Endothelial cell of hepatic sinusoid (primary cell): ENCODE measurements at regions not wholly inside any gene's neighbourhood (a gene's known extent, or its start where the extent isn't known, plus 50 kb on each side); places are given as distances from the start of the nearest gene placed in this dataset.

ENCODE experiments used
- in situ Hi-C: cut with HindIII; loops from 2 replicates; pipeline ENCODE4 v1.10.0; 2017; ENCODE audit warnings: low sequenced_read_pairs

DNA sequence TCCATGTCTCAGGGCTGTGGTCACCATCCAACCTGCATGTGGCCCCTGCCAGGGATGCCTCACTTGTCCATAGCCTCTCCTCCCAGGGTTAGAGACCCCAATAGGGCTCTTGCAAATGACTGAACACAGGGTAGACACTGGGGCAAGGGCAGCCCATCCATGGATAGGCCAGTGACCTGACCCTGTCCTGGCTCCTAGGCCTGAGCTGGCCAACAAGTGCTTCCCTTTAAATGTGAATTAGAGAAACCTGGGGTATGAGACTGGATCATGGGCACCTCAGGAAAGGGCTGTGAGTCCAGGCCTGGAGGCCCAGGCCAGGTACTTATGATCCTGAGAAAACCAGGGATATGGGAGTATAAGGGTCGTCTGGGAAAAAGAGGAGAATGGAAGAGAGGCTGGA is 64.5 kb downstream of the COPS8 start:
- in situ Hi-C loops = no loop called here

DNA sequence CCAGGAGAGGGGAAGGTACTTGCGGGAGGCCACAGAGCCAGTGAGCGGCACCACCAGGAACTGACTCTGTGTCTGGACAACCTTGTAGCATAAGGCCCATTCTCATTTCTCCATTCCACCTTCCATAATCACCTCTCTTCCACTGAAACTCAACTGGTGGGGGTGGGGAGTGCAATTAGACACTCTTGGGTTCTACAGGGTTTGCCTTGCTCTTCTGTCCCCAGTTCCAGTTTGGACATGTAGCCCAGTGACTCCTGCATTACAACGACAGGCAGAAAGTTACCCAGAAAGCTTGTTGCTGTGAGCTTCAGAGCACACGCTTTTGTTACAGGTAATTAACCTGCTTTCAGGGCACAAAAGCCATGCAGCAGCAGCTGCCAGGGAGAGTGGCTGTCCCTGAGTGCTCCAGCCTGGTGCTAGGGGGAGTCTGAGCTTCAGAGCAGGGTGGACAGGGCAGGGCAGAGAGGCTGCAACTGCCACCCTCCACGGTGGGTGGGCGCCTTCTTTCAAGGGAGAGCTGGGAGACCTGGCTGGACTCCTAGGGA is 65.2 kb downstream of the COPS8 start:
- in situ Hi-C loops = no loop called here

DNA sequence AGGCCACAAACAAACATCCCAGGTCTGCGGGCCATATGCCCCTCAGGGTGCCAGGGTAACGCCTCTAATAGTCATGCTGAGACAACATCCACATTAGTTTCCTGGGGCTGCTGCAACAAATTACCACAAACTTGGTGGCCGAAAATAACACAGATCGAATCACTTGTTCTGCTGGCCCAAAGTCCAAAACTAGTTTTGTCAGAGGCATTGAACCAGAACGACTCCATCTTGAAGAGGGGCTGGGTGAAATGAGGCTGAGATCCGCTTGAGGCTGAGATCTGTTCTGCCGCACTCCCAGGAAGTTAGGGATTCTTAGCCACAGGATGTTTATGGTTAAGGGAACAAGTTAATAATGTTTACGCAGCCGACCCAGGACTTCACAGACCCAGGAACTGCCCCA is 66.7 kb downstream of the COPS8 start:
- in situ Hi-C loops = no loop called here

DNA sequence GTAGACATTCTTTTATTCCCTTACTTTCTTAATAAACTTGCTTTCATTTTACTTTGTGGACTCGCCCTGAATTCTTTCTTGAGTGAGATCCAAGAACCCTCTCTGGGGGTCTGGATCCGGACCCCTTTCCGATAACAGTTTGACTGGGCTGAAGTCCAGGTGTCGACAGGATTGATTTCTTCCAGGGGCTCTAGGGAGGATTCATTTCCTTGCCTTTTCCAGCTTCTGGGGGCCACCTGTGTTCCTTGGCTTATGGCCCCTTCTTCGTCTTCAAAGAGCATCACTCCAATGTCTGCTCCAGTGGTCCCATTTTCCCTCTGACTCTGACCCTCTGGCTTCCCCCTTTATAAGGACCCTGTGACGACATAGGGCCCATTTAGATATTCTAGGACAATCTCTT is 67.5 kb downstream of the COPS8 start:
- in situ Hi-C loops = no loop called here

GRCh38 chr2:237154082-237154638 is 68.5 kb downstream of the COPS8 start:
- in situ Hi-C loops = no loop called here

DNA sequence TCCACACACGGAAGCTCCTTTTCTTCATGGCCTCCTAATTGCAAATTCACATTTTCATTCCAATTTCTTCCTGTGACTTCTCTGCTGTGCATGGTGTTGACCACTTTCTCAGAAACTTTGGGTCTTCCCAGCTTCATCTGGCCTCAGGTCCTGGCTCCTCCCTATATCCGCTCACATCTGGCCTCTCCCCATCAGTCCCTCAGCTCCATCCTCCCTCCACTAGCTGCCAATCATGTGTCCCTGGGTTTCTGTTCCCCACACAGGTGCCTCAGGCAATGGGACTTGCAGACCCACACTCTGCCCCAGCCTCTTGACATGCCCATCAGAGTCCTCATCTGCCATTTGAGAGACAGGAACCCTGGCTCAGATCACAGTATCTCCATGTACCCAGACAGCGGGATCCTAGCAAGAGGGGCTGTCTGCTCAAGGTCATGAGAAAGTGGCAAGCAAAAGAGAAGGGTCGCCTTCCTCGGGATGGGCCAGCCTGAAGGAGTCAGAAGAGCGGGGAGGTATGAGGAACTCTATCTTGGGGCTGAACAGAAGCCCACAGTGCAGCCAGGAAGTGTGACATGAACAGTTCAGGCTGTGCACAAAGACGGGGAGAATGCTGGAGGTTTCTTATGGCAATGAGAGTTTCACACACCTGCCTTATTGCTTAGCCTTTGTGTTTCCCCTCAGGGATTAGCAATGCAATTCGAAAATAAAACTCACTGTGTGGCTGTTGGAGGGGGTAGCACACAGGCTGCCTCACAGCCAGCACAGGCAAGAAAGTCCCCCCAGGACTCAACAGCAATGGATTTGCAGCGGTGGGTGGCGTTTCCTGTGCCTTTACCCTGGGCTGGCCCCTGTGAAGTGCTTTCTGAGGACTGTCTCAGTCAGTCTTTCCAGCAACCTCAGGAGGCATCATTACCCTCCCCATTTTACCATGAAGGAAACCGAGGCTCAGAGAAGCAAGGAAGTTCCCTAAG is 69.5 kb downstream of the COPS8 start:
- in situ Hi-C loops = no loop called here

DNA sequence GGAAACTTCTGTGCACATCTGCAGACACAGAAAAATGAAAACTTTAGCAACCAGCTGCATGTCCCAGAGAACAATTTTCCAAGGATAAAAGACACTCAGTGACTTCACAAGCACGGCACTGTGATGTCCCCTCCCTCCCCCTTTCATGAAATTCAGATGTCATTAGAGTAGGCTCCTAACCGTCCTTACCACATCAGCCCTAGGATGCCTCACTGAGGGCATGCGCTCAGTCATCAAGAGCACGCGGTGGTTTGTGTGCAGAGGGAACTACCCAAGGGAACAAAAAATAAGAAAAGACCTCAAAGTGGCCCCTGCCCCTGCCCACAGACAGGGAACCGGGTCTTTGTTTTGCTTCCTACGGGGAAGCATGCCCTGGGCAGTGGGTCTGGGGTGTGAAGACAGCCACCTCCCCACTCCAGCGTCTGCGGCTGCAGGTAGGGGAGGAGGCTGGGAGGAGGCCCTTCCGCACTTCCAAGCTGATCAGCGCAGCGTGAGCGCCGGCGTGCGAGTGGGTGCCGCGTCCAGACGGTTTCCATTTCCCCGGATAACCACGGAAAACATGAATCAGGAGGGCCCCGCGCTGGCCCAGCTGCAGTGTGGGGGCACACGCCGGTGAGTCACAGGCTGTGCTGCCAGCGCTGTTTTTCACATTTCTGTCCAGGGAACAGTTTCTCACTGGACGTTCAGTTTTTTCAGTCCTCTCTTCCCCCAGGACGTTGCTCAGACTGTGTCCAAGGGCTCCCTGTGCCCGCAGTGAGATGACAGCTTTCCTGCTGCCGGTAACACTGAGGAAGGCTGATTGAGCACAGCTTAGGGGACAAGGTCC is 70.6 kb downstream of the COPS8 start:
- in situ Hi-C loops = no loop called here

- in situ Hi-C loops = no loop called here
These were observed 71.4 kb downstream of the COPS8 start for GRCh38 chr2:237156857-237157779.

- in situ Hi-C loops = no loop called here
These were observed 72.1 kb downstream of the COPS8 start for GRCh38 chr2:237157780-237158102.

DNA sequence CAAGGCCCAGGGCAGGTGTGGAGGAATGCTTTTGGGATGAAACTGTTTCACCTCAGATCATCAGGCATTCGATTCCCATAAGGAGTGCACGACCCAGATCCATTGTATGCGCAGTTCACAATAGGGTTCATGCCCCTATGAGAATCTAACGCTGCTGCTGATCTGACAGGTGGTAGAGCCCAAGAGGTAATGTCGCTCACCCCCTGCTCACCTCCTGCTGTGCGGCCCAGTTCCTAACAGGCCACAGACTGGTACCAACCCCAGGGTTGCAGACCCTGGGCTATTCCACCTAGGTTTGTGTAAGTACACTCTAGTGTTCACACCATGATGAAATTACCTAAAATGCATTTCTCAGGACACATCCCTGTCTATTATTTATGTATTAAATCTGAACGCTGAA is 72.5 kb downstream of the COPS8 start:
- in situ Hi-C loops = no loop called here

DNA sequence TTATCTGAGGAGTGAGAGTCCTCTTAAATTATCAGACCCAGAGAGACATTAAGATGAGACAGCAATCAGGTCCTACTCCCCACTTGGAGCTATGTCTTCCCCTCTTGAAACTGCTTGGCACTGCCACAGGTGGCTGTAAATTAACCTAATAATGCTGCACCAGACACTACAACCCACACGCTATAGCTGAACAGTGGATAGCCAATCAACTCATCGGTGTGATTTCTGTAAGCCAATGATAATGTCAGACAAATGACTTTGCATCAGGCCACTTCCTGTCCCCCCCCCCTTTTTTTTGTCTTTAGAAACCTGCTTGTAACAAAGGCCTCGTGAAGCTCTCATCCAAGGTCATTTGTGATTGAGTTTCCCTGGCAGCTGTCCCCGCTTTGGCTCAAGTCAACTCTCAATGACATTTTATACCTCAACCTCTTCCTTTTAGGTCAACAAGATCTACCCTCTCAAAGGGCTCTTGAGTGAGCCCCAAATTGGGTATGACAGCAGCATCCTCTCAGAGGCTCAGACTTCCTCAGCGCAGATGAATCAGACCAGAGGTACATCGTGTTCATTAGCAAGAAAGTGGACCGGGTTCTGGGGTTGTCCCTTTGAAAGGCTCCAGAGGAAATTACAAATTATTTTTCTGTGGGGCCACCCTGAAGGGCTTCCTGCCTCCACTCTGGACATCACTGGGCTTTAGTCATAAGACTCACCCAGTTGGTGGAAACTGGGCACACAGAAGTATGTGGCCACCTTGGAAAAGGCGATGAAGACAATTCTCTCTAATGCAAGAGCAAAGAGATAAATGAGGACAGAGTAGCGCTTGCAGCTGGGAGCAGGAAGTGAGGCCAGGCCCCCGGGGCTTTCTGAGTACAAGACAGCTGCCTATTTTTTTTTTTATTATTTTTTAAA is 73.6 kb downstream of the COPS8 start:
- in situ Hi-C loops = no loop called here

DNA sequence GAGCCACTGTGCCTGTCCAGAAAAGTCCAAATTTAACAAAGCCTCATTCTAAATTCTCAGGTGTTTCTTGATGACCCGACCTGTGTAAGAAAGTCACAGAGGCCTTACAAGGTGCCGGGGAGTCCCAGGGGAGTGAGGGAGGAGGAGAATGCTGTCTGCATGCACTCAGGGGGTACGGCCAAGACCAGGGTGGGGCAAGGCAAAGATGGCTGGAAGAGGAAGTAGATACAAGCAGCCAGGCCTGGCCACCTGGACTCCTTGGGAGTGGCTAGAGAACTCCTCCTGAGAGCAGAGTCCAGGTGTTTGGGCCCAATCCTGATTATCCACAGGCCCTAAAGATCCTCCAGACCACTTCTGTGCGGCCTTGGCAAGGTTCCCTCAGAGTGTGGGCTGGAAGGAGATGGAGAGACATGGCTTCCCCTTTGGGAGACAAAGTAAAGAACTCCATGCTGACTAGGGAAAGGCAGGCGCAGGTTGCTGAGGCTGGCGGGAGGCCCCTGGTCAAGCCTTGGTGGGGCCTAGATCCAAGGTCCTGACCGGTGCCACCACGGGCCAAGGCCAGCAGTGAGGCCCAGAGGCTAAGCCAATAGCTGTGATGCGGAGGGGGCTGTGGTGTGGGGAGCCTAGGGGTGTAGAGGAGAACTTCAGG is 74.7 kb downstream of the COPS8 start:
- in situ Hi-C loops = loop anchor here (5.0 kb wide), 1 partner anchor 177 kb away; no protein-coding TSS in a partner anchor

GRCh38 chr2:237161189-237161588 is 75.5 kb downstream of the COPS8 start:
- in situ Hi-C loops = loop anchor here (5.0 kb wide), 1 partner anchor 176 kb away; no protein-coding TSS in a partner anchor

- in situ Hi-C loops = loop anchor here (5.0 kb wide), 1 partner anchor 174 kb away; no protein-coding TSS in a partner anchor
These were observed 77.3 kb downstream of the COPS8 start for GRCh38 chr2:237162959-237163358.

GRCh38 chr2:237164474-237165042 is 78.9 kb downstream of the COPS8 start:
- in situ Hi-C loops = loop anchor here (5.0 kb wide), 1 partner anchor 173 kb away; no protein-coding TSS in a partner anchor

GRCh38 chr2:237165405-237166276 is 80.0 kb downstream of the COPS8 start:
- in situ Hi-C loops = no loop called here

DNA sequence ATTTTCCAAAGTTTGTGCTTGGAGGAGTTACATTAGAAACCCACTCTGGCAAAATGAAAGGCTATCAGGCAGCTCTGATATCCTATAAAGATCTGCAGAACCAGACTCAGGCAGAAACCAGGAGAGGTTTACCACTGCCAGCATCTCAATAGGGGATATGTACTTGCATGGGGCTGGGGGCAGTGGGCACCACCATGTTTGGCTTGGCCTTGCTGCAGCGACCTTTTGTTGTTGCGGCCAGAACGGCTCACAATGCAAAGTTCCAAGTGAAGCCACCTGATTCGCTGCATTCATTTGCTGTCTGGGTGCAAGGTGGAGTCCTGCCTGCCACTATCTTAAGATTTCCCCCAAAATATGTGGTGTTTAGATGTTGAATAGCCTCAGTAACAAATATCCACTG is 81.3 kb downstream of the COPS8 start:
- in situ Hi-C loops = no loop called here
